SK-N-SH (cell line): ENCODE measurements at regions not wholly inside any gene's neighbourhood (a gene's known extent, or its start where the extent isn't known, plus 50 kb on each side); places are given as distances from the start of the nearest gene placed in this dataset.

ENCODE experiments used
- CTCF ChIP-seq: fragments of 200-600 bp; sonication (generic); IDR thresholded peaks from 2 replicates; pipeline ENCODE4 v1.6.1; 2017; ENCODE audit warnings: antibody characterized with exemption, mild to moderate bottlenecking, moderate library complexity
- RAD21 ChIP-seq: IDR thresholded peaks from 2 replicates; pipeline ENCODE4 v1.6.1; 2012; ENCODE audit warnings: mild to moderate bottlenecking, low read length
- SIN3A ChIP-seq: IDR thresholded peaks from 2 replicates; pipeline ENCODE4 v1.6.1; 2012; ENCODE audit warnings: low read depth, mild to moderate bottlenecking, low read length, moderate library complexity, borderline replicate concordance

GRCh38 chr4:71269233-71269632 lies 69.6 kb upstream of the SLC4A4 start:
- TF ChIP-seq CTCF: no peak
- TF ChIP-seq RAD21: no peak
- TF ChIP-seq SIN3A: no peak
